ENCODE measurements at regions not wholly inside any gene's neighbourhood (a gene's known extent, or its start where the extent isn't known, plus 50 kb on each side); places are given as distances from the start of the nearest gene placed in this dataset.

DNA sequence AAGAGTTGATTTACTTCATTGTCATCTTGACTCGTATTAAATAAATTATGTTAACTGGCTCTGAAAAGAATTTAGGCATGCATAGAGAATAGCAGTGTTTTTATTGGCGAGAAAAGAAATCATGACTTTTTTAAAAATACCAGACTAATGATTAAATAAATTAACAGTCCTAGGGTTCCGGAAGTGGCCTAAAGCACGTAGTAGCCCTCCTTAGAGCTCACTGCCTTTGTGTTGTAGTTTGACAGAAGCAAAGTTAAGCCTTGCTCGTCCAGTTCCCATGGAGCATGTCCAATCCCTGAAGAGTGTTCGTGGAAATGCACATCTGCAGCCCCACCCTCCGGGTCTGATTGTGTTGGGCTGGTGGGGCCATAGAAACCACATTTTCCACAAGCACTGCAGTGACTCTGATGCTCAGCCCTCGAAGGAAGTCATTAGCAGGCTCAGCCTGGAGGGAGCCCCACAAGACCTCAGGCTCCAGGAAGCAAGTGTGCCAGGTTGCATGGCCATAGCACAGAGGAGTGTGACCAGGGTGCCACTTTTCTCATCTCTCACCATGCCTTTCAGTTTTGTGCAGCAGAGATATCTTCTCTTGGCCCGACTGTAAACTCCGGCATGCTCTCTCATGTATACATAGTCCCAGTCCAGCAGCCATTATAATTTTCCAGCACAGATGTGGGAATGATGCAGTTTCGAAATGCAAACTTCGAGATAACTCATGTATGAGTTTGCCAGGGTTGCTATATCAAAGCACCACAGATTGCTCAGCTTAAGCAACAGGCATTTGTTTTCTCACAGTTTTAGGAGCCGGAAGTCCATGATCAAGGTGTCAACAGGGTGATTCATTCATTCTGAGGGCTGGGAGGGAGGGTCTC, 188.6 kb upstream of the SH3BP4 start:
- no peak for DNase-seq

DNA sequence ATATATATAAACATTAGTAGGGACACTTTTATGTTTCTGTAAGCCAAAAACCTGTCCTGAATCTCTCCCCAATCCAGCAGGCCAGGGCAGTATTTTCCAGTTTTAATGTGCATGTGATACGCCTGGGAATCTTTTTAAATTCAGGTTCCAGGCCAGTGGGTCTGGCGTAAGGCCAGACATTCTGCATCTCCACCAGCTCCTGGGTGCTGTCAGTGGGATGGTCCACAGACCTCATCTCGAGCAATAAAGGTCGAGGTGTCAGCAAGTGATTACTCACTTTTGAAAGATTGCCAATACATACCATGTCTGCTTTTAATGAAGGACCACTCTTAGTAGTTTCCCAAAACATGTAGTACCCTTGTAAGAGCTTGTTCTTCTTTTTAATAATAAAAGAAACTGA, 189.9 kb upstream of the SH3BP4 start:
- DNase-seq = no peak

GRCh38 chr2:234754126-234754525, 197.7 kb upstream of the SH3BP4 start:
- no peak for DNase-seq

GRCh38 chr2:234753701-234754100, 198.1 kb upstream of the SH3BP4 start:
- DNase-seq = no peak

- no peak for DNase-seq
Observed at GRCh38 chr2:234752966-234753365, 198.9 kb upstream of the SH3BP4 start.

DNA sequence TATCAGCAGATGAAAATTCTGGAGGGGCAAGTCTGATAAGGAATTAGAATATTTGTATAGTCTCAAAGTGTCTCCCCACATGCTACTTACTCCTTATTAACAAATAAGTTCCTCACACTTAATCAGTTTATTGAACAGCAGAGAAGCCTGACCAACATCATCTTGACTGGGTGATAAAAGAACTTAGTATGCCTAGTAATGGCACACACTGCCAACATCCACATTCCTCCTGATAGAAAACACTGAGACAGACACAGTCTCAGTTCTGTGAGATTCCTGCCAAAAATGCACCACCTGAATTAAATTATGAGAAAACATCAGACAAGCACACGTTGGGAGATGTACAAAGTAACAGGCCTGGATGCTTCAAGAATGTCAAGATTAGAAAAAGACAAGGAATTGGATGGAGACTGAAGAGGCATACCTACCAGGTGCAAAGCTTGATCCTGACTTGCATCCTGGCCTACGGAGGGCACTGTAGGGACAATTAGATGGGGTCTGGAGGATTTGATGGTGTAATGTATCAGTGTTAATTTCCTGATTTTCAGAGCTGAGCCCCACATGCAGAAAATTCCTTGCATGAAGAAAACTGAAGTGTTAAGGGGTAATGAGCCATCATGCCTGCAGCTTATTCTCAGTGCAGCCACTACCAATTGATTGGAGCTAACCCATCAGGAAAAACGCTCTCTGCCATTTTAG, 200.4 kb upstream of the SH3BP4 start:
- DNase-seq = no peak

DNA sequence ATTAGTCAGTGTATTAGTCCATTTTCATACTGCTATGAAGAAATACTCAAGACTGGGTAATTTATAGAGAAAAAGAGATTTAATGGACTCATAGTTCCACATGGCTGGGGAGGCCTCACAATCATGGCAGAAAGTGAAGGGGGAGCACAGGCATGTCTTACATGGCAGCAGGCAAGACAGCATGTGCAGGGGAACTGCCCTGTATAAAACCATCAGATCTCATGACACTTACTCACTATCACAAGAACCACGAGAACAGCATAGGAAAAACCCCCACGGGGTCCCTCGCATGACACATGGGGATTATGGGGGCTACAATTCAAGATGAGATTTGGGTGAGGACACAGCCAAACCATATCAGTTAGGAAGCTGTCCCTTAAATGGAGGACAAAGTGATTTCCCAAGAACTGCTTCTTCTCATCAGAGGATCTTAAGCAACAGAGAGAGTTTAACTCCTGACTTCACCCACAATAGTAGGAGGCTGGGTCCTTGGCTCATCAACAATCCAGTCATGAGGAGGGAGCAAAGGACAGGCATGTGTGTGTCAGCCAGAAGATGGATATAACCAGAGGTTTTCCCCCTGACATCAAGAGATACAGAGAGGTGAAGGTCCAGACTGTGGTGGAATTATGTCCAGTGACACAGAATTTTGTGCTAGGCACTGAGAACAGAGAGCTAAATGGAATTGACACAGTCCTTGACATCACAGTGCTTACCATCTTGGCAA, 203.8 kb upstream of the SH3BP4 start:
- DNase-seq = no peak

- no peak for DNase-seq
Observed at GRCh38 chr2:234747032-234747431, 204.8 kb upstream of the SH3BP4 start.

- DNase-seq = no peak
Observed at GRCh38 chr2:234745347-234745746, 206.5 kb upstream of the SH3BP4 start.

DNA sequence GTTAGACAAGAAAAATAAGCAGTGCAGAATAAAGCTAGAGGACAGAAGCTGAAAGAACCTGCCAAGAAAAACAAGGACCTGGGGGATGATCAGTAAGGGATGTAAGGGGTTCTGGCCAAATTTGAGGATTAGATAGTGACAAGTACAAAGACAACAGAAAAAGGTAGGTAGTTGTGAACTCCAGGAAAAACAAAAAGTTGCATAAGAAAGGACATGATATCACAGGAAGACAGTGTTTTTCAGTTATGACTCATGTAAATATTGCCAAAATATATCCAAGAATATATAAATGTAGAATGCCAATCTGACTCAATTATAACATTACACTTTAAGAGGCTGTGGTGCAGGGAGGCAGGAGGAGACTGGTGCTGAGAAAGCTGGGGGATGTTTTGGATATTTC, 209.8 kb upstream of the SH3BP4 start:
- no peak for DNase-seq

- no peak for DNase-seq
Observed at GRCh38 chr2:234739061-234739460, 212.8 kb upstream of the SH3BP4 start.

DNA sequence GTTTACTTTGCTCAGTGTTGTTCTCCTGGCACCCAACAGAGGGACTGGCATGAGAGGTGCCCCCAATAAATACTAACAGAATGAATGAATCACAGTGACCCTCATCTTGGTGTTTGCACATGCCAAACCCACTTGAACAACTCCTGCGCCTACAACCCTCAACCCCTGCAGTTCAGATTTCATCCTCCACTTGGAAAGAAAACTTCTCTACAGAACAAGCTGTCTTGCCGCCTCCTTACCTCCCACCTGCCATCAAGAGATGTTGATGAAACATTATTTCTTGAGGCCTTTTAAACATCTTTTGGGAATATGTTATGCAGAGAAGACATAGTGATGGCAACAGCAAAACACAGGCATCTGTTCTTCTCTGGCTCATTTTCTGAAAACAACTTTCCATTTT, 216.0 kb upstream of the SH3BP4 start:
- DNase-seq = no peak

GRCh38 chr2:234733795-234734600, 217.8 kb upstream of the SH3BP4 start:
- DNase-seq = no peak

DNA sequence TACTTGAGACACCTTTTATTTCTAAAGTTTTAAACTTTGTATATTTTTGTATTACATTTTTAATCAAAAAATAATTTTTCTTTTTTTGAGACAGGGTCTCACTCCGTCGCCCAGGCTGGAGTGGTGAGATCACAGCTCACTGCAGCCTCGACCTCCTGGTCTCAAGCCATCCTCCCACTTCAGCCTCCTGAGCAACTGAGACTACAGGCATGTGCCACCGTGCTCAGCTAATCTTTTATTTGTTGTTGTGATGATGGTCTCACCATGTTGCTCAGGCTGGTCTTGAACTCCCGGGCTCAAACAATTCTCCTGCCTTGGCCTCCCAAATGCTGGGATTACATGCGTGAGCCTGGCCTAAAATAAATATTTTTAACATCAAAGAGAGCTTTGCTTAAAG, 218.7 kb upstream of the SH3BP4 start:
- no peak for DNase-seq

DNA sequence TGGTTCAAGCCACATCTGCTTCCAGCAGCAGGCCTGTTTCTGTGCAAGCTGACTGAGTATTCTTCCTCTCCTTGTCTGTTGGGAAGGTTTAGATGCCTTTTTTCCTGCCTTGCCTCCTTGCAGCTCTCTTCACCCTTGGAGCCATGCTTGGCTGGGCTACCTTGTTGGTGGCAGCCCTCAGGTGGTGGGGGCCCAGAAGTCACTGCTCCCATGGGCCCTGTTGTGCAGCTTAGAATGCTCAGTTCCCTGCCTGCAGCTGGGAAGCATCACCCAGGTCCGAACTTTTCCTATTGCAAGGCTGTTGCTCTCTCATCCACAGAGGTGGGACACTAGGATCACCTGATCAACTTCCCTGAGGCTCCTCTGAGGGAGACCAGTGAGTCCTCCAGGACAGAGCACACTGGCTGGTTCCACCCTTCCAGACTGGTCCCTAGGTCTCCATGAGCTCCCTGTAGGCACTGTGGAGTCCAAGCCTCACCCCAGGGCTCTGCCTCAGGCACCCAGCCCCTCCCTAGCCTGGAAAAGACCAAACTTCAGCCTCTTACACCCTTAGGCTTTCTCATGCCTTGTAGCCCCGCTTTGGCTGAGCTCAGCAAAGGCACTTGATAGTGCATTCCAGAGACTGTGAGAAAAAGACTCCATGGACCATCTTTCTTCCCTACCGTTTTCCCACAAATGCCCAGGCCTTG, 219.3 kb upstream of the SH3BP4 start:
- no peak for DNase-seq

GRCh38 chr2:234731236-234731635, 220.6 kb upstream of the SH3BP4 start:
- DNase-seq = no peak

DNA sequence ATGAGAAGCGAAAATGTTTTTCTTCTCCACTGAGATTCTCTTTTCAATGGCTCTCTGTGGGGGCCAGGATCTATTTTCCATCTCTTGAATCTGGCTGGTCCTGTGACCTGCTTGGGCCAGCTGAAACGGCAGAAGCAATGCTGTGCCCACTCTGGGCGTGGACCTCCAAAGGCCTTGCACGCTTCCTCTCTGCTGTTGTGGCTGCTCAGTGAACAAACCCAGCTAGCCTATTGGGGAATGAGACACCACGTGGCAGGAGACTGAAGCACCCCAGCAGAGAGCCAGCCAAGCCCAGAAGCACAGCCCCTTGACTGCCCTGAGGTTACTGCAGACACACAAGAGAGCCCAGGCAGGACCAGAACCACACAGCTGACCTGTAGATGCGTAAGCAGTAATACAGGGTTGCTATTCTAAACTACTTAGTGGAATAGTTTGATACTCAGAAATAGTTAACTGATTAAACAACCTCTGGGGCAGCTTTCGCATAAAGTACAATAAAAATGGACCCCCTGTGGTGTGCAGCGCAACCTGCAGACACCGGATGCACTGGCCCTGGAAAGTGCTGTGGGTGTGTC, 221.7 kb upstream of the SH3BP4 start:
- no peak for DNase-seq

DNA sequence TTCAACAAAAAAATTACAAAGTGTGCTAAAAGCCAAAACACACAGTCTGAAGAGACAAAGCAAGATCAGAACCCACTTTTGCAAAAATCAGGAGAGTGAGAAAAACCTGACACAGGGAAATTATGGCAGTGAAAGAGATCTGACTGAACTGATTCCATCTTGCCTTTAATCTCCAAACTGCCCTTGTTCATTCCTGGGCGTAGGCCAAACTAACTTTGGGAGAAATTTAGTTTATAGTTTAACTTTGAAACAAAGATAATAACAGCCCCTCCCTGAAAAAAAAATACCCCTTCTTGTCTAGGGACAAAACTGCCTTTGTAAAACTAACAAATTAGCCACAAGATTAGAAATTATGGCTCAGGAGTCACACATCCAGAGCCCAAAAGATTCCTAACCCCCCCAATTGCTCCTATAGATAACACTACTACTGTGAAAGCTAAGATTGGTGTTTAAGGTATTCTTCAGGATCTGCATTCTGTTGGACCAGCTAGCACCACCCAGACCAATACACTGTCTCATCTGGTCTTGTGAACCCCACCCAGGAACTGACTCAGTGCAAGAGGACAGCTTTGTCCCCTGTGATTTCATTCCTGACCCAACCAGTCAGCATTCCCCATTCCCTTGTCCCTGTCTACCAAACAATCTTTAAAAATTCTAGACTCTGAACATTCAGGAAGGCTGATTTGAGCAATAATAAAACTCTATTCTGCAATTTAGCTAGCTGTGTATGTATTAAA, 226.1 kb upstream of the SH3BP4 start:
- no peak for DNase-seq

- no peak for DNase-seq
Observed at GRCh38 chr2:234724850-234725249, 227.0 kb upstream of the SH3BP4 start.

DNA sequence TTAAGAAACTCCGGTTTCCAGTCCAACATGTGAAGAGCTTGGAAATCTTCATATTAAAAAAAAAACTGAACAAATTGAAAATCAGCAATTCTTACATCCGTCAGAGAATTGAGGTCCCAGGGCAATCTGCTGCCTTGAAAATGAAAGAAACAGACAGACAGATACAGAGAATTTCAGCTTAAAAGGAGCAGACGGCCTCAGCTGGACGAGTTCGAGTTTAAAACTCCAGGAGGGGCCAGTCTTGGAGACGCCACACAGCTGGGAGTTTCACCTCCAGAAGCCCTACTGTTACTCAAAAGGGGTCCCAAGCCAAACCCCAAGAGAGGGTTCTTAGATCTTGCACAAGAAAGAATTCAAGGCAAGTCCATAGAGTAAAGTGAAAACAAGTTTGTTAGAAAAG, 226.5 kb upstream of the ARL4C start:
- no peak for DNase-seq

DNA sequence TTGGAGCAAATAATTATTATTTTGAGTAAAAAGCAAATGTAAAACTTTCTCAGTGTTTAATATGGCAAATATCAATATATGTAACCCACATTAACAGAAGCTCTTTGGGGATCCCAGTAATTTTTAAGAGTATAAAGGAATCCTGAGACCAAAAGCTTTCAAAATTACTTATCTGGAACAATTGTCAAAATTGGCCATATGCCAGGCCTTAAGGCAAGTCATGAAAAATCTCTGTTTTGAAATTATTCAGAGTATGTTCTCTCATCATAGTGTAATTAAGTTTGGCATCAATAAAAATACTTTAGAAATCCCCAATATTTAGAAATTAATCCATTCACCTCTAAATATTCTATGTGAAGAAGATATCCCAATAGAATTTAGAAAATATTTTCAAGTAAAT, 225.3 kb upstream of the ARL4C start:
- no peak for DNase-seq
